B cell (primary cell): ENCODE measurements at regions not wholly inside any gene's neighbourhood (a gene's known extent, or its start where the extent isn't known, plus 50 kb on each side); places are given as distances from the start of the nearest gene placed in this dataset.

Source experiments
- ATAC-seq: fragments of 200-7000 bp; cut with Tn5 transposase; one replicate; pipeline ENCODE4 v1.10.0; 2021; ENCODE audit warnings: low read depth, mild to moderate bottlenecking, moderate number of reproducible peaks, moderate library complexity
- CTCF ChIA-PET: fragments of 350-600 bp; sonication (Branson Sonifier 250); formaldehyde crosslinking; loops from one replicate; lab custom pipeline; 2021; ENCODE audit warnings: antibody characterized with exemption, inconsistent platforms; lab: Charles Lee
- POLR2A ChIA-PET: fragments of 350-600 bp; sonication (Branson Sonifier 250); formaldehyde crosslinking; loops from one replicate; lab custom pipeline; 2021; ENCODE audit warnings: antibody characterized with exemption; lab: Charles Lee
- DNase-seq: peaks from one replicate; pipeline ENCODE4 v3.0.0; 2013
- H2AFZ ChIP-seq: 2 replicates; pipeline ENCODE4 v1.6.1; 2012; ENCODE audit warnings: mild to moderate bottlenecking, low read depth, low read length; ENCODE audit not compliant: insufficient read depth, poor library complexity, severe bottlenecking
- H3K27ac ChIP-seq, 2 donors: 1 replicate in 1 of 2; 2 replicates in 1 of 2; pipeline ENCODE4 v1.5.1; 2012 to 2013; ENCODE audit warnings: low read length in 2 of 2, mild to moderate bottlenecking in 2 of 2, moderate library complexity in 1 of 2
- H3K27me3 ChIP-seq, 4 experiments: fragments of 200-600 bp in 1 of 4; sonication (generic) in 1 of 4; replicated peaks in 1 of 4; 1 replicate in 2 of 4; 2 replicates in 2 of 4; pipeline versions ENCODE4 v1.6.1 to v1.7.0; 2013 to 2016; ENCODE audit warnings: low read length in 3 of 4, mild to moderate bottlenecking in 2 of 4, mixed read lengths in 1 of 4, moderate library complexity in 1 of 4; ENCODE audit not compliant: insufficient read depth in 4 of 4, control insufficient read depth in 3 of 4; ENCODE audit errors: control extremely low read depth in 1 of 4
- H3K36me3 ChIP-seq, 2 experiments: replicated peaks in 1 of 2; 1 replicate in 1 of 2; 2 replicates in 1 of 2; pipeline versions ENCODE4 v1.6.1 to v1.7.1; 2013; ENCODE audit warnings: low read length in 1 of 2; ENCODE audit not compliant: insufficient read depth in 2 of 2, control insufficient read depth in 1 of 2; ENCODE audit errors: control extremely low read depth in 1 of 2, extremely low read depth in 1 of 2
- H3K4me1 ChIP-seq, 2 donors: fragments of 200-600 bp in 1 of 2; sonication (generic) in 1 of 2; 1 replicate in 1 of 2; 2 replicates in 1 of 2; pipeline versions ENCODE4 v1.5.1 to v1.6.1; 2013 to 2017; ENCODE audit warnings: low read length in 2 of 2; ENCODE audit not compliant: control insufficient read depth in 2 of 2, insufficient read depth in 2 of 2
- H3K4me2 ChIP-seq: replicated peaks from 2 replicates; pipeline ENCODE3; 2012; ENCODE audit warnings: mild to moderate bottlenecking, low read depth, low read length; ENCODE audit not compliant: poor library complexity, severe bottlenecking
- H3K4me3 ChIP-seq, 5 experiments: fragments of 200-600 bp in 1 of 5; sonication (generic) in 1 of 5; 1 replicate in 3 of 5; 2 replicates in 2 of 5; pipeline versions ENCODE4 v1.5.1 to v1.7.0; 2011 to 2016; ENCODE audit warnings: low read length in 4 of 5, mild to moderate bottlenecking in 4 of 5, low read depth in 2 of 5, control low read depth in 1 of 5, moderate library complexity in 1 of 5; ENCODE audit not compliant: insufficient read depth in 1 of 5; ENCODE audit errors: control extremely low read depth in 1 of 5, extremely low read depth in 1 of 5
- H3K79me2 ChIP-seq: fragments of 200-600 bp; sonication (generic); one replicate; pipeline ENCODE4 v1.6.0; 2016; ENCODE audit warnings: low read length; ENCODE audit not compliant: control insufficient read depth, insufficient read depth
- H3K9ac ChIP-seq: fragments of 200-600 bp; sonication (generic); 2 replicates; pipeline ENCODE4 v1.6.1; 2017; ENCODE audit warnings: mild to moderate bottlenecking, low read length, moderate library complexity
- H3K9me3 ChIP-seq, 3 donors: one replicate each; pipeline versions ENCODE4 v1.6.1 to v1.7.1; 2013; ENCODE audit warnings: low read length in 2 of 3; ENCODE audit not compliant: control insufficient read depth in 2 of 3, insufficient read depth in 1 of 3; ENCODE audit errors: control extremely low read depth in 1 of 3
- H4K20me1 ChIP-seq: 2 replicates; pipeline ENCODE4 v1.6.0; 2012; ENCODE audit warnings: mild to moderate bottlenecking, low read length; ENCODE audit not compliant: insufficient read depth, control insufficient read depth, poor library complexity, severe bottlenecking
- H3K27ac Mint-ChIP-seq: one replicate; pipeline ENCODE4 v1.8.0; 2021; ENCODE audit warnings: mixed read lengths
- H3K27me3 Mint-ChIP-seq: one replicate; pipeline ENCODE4 v1.8.0; 2021; ENCODE audit warnings: mixed read lengths
- H3K4me1 Mint-ChIP-seq: one replicate; pipeline ENCODE4 v1.8.0; 2021; ENCODE audit warnings: mixed read lengths
- H3K4me3 Mint-ChIP-seq: one replicate; pipeline ENCODE4 v1.8.0; 2021; ENCODE audit warnings: mixed read lengths
- H3K9me3 Mint-ChIP-seq: one replicate; pipeline ENCODE4 v1.8.0; 2022; ENCODE audit warnings: mixed read lengths; ENCODE audit not compliant: insufficient read depth
- CTCF ChIP-seq: fragments of 200-600 bp; IDR thresholded peaks from one replicate; pipeline ENCODE4 v1.8.0; 2022; ENCODE audit warnings: antibody characterized with exemption, mild to moderate bottlenecking
- EZH2 ChIP-seq: IDR thresholded peaks from 2 replicates; pipeline ENCODE4 v1.6.1; 2012; ENCODE audit warnings: borderline replicate concordance, low read depth, mild to moderate bottlenecking, moderate library complexity, low read length; ENCODE audit not compliant: insufficient read depth, poor library complexity, severe bottlenecking
- WGBS: methylation state at CpG from one replicate; pipeline ENCODE4 v1.1.5; 2013; ENCODE audit warnings: missing lambda C conversion rate; ENCODE audit not compliant: insufficient coverage; 5-methylcytosine and 5-hydroxymethylcytosine counted together
- intact Hi-C: fragments of 100-400 bp; cut with micrococcal nuclease; formaldehyde crosslinking; loops from one replicate; pipeline ENCODE4 v1.10.0; 2022

- Mint-ChIP-seq H3K4me1 (peaks cover 12% of the 10 kb centered on the region), H3K4me3 (no peak overlapping the region), H3K27ac (no peak overlapping the region), H3K27me3 (no peaks in the 10 kb centered on the region), H3K9me3 (no peaks in the 10 kb centered on the region)
- no CpG with 5 or more reads among the region's 2 CpGs for WGBS
- CTCF ChIA-PET = no interaction called here
- TF ChIP-seq EZH2 (no peak), CTCF (no peak)
- intact Hi-C loops = no loop called here
- POLR2A ChIA-PET = no interaction called here
- no peak overlapping the region for H2AFZ ChIP-seq
- no peak overlapping the region for H3K4me2 ChIP-seq
- H3K27me3 ChIP-seq = no peaks in the 10 kb centered on the region
- H3K4me3 ChIP-seq = no peak overlapping the region
- H3K79me2 ChIP-seq = no peaks in the 10 kb centered on the region
- no peak overlapping the region for H3K27ac ChIP-seq
- no peaks in the 10 kb centered on the region for H4K20me1 ChIP-seq
- ATAC-seq (no peak), DNase-seq (no peak)
- no peaks in the 10 kb centered on the region for H3K9me3 ChIP-seq
- no peaks in the 10 kb centered on the region for H3K36me3 ChIP-seq
- no peak overlapping the region for H3K9ac ChIP-seq
- H3K4me1 ChIP-seq = peaks cover 3 to 4% of the 10 kb centered on the region in 2 donors
Observed at GRCh38 chr18:26756556-26756955, 109.0 kb downstream of the AQP4 start.

- no peaks in the 10 kb centered on the region for H3K27me3 ChIP-seq
- DNase-seq (no peak), ATAC-seq (no peak)
- H3K9me3 ChIP-seq = no peaks in the 10 kb centered on the region
- H2AFZ ChIP-seq = no peak overlapping the region
- Mint-ChIP-seq H3K27ac (no peak overlapping the region), H3K27me3 (no peaks in the 10 kb centered on the region), H3K9me3 (no peaks in the 10 kb centered on the region), H3K4me3 (no peak overlapping the region), H3K4me1 (peaks cover 4% of the 10 kb centered on the region)
- H3K27ac ChIP-seq = no peak overlapping the region
- WGBS = no CpG with 5 or more reads among the region's 10 CpGs
- CTCF ChIA-PET = no interaction called here
- no peak overlapping the region for H3K9ac ChIP-seq
- no peak overlapping the region for H3K4me3 ChIP-seq
- no peaks in the 10 kb centered on the region for H3K4me1 ChIP-seq
- TF ChIP-seq CTCF (no peak), EZH2 (no peak)
- no peaks in the 10 kb centered on the region for H3K79me2 ChIP-seq
- H4K20me1 ChIP-seq = no peaks in the 10 kb centered on the region
- no peaks in the 10 kb centered on the region for H3K36me3 ChIP-seq
- intact Hi-C loops = loop anchor here (1.0 kb wide), 1 partner anchor 8 kb away; no protein-coding TSS in a partner anchor
- POLR2A ChIA-PET = no interaction called here
- no peak overlapping the region for H3K4me2 ChIP-seq
Observed at GRCh38 chr18:26746826-26747475, 118.6 kb downstream of the AQP4 start.
